ENCODE measurements at regions not wholly inside any gene's neighbourhood (a gene's known extent, or its start where the extent isn't known, plus 50 kb on each side); places are given as distances from the start of the nearest gene placed in this dataset.

- H3K27me3 Mint-ChIP-seq = no peaks in the 10 kb centered on the region
- no peaks in the 10 kb centered on the region for H3K9me3 Mint-ChIP-seq
- peaks cover 0 to 15% of the 10 kb centered on the region in 2 experiments for H3K4me1 ChIP-seq (ENCODE audit: control insufficient read depth in 1 of 2, extremely low read depth in 1 of 2, insufficient read depth in 2 of 2, low read length in 2 of 2)
- H3K4me1 Mint-ChIP-seq = peaks cover 6 to 21% (median 16%) of the 10 kb centered on the region in 3 donors
- H3K4me3 Mint-ChIP-seq = no peak overlapping the region
- no peak for ATAC-seq (replicated peaks in 1 of 4)
- H3K36me3 ChIP-seq (ENCODE audit: control insufficient read depth in 2 of 2, extremely low read depth in 1 of 2, insufficient read depth in 1 of 2, low read length in 1 of 2) = no peaks in the 10 kb centered on the region
- POLR2A ChIA-PET = interaction anchor here in 1 of 2 donors (0.5 kb wide), 1 partner anchor 233 kb away, joined by 5 read pairs; no protein-coding TSS in a partner anchor
- no peaks in the 10 kb centered on the region for H3K36me3 Mint-ChIP-seq
- H3K9me3 ChIP-seq = no peaks in the 10 kb centered on the region
- CTCF ChIA-PET = no interaction called here
- DNase-seq = no peak
- H3K4me3 ChIP-seq (ENCODE audit: control insufficient read depth in 1 of 2, extremely low read depth in 1 of 2, low read length in 1 of 2) = no peak overlapping the region
- H3K27me3 ChIP-seq (replicated peaks in 1 of 2; ENCODE audit: control insufficient read depth in 2 of 2, extremely low read depth in 1 of 2, insufficient read depth in 2 of 2, low read length in 1 of 2) = no peaks in the 10 kb centered on the region
- H3K27ac Mint-ChIP-seq = no peak overlapping the region
- H3K27ac ChIP-seq (ENCODE audit: low read length) = no peak overlapping the region
- 93% methylated on average over 6 of the region's 9 CpGs for WGBS (ENCODE audit: insufficient coverage)
These were observed 60.8 kb upstream of the SMNDC1 start for GRCh38 chr10:110365356-110366143.

GRCh38 chr10:110366635-110367034, 61.9 kb upstream of the SMNDC1 start:
- H3K4me3 Mint-ChIP-seq = no peak overlapping the region
- Histone ChIP-seq H3K4me3 (ENCODE audit: control insufficient read depth in 1 of 2, extremely low read depth in 1 of 2, low read length in 1 of 2) (no peak overlapping the region), H3K36me3 (ENCODE audit: control insufficient read depth in 2 of 2, extremely low read depth in 1 of 2, insufficient read depth in 1 of 2, low read length in 1 of 2) (no peaks in the 10 kb centered on the region), H3K4me1 (ENCODE audit: control insufficient read depth in 1 of 2, extremely low read depth in 1 of 2, insufficient read depth in 2 of 2, low read length in 2 of 2) (peaks cover 0 to 15% of the 10 kb centered on the region in 2 experiments), H3K9me3 (no peaks in the 10 kb centered on the region), H3K27me3 (replicated peaks in 1 of 2; ENCODE audit: control insufficient read depth in 2 of 2, extremely low read depth in 1 of 2, insufficient read depth in 2 of 2, low read length in 1 of 2) (no peaks in the 10 kb centered on the region), H3K27ac (ENCODE audit: low read length) (no peak overlapping the region)
- H3K27me3 Mint-ChIP-seq = no peaks in the 10 kb centered on the region
- H3K36me3 Mint-ChIP-seq = no peaks in the 10 kb centered on the region
- no peak for DNase-seq
- no peaks in the 10 kb centered on the region for H3K9me3 Mint-ChIP-seq
- CTCF ChIA-PET = interaction anchor here in 1 of 2 donors (0.6 to 1.5 kb wide), 2 partner anchors 9 to 13 kb away, joined by 3 to 4 read pairs; no protein-coding TSS in a partner anchor
- ATAC-seq (replicated peaks in 1 of 4) = no peak
- no CpG with 5 or more reads among the region's 4 CpGs for WGBS (ENCODE audit: insufficient coverage)
- POLR2A ChIA-PET = interaction anchor here in 1 of 2 donors (0.5 kb wide), 1 partner anchor 125 kb away, joined by 3 read pairs; no protein-coding TSS in a partner anchor
- H3K4me1 Mint-ChIP-seq = peaks cover 5 to 21% (median 16%) of the 10 kb centered on the region in 3 donors
- H3K27ac Mint-ChIP-seq = no peak overlapping the region

GRCh38 chr10:110368002-110368401, 63.3 kb upstream of the SMNDC1 start:
- no peaks in the 10 kb centered on the region for H3K9me3 ChIP-seq
- peaks cover 0 to 15% of the 10 kb centered on the region in 2 experiments for H3K4me1 ChIP-seq (ENCODE audit: control insufficient read depth in 1 of 2, extremely low read depth in 1 of 2, insufficient read depth in 2 of 2, low read length in 2 of 2)
- Mint-ChIP-seq H3K27me3 (no peaks in the 10 kb centered on the region), H3K36me3 (no peaks in the 10 kb centered on the region), H3K4me3 (no peak overlapping the region), H3K9me3 (no peaks in the 10 kb centered on the region), H3K27ac (no peak overlapping the region), H3K4me1 (peaks cover 0 to 15% (median 11%) of the 10 kb centered on the region in 3 donors)
- no peak for DNase-seq
- no peak overlapping the region for H3K27ac ChIP-seq (ENCODE audit: low read length)
- WGBS (ENCODE audit: insufficient coverage) = 66% methylated on average over 2 of the region's 4 CpGs
- no peaks in the 10 kb centered on the region for H3K36me3 ChIP-seq (ENCODE audit: control insufficient read depth in 2 of 2, extremely low read depth in 1 of 2, insufficient read depth in 1 of 2, low read length in 1 of 2)
- no peak overlapping the region for H3K4me3 ChIP-seq (ENCODE audit: control insufficient read depth in 1 of 2, extremely low read depth in 1 of 2, low read length in 1 of 2)
- CTCF ChIA-PET = no interaction called here
- no peak for ATAC-seq (replicated peaks in 1 of 4)
- POLR2A ChIA-PET = interaction anchor here in 1 of 2 donors (0.7 kb wide), 1 partner anchor 141 kb away, joined by 4 read pairs; no protein-coding TSS in a partner anchor
- no peaks in the 10 kb centered on the region for H3K27me3 ChIP-seq (replicated peaks in 1 of 2; ENCODE audit: control insufficient read depth in 2 of 2, extremely low read depth in 1 of 2, insufficient read depth in 2 of 2, low read length in 1 of 2)

GRCh38 chr10:110368556-110368955, 63.8 kb upstream of the SMNDC1 start:
- no peak for DNase-seq
- Histone ChIP-seq H3K36me3 (ENCODE audit: control insufficient read depth in 2 of 2, extremely low read depth in 1 of 2, insufficient read depth in 1 of 2, low read length in 1 of 2) (no peaks in the 10 kb centered on the region), H3K4me3 (ENCODE audit: control insufficient read depth in 1 of 2, extremely low read depth in 1 of 2, low read length in 1 of 2) (no peak overlapping the region), H3K27me3 (replicated peaks in 1 of 2; ENCODE audit: control insufficient read depth in 2 of 2, extremely low read depth in 1 of 2, insufficient read depth in 2 of 2, low read length in 1 of 2) (no peaks in the 10 kb centered on the region), H3K9me3 (no peaks in the 10 kb centered on the region), H3K4me1 (ENCODE audit: control insufficient read depth in 1 of 2, extremely low read depth in 1 of 2, insufficient read depth in 2 of 2, low read length in 2 of 2) (peaks cover 0 to 13% of the 10 kb centered on the region in 2 experiments), H3K27ac (ENCODE audit: low read length) (no peak overlapping the region)
- Mint-ChIP-seq H3K9me3 (no peaks in the 10 kb centered on the region), H3K4me3 (no peak overlapping the region), H3K27ac (no peak overlapping the region), H3K36me3 (no peaks in the 10 kb centered on the region), H3K27me3 (no peaks in the 10 kb centered on the region), H3K4me1 (peaks cover 0 to 10% (median 5%) of the 10 kb centered on the region in 3 donors)
- CTCF ChIA-PET = no interaction called here
- POLR2A ChIA-PET = interaction anchor here in 1 of 2 donors (0.7 kb wide), 1 partner anchor 141 kb away, joined by 4 read pairs; no protein-coding TSS in a partner anchor
- no peak for ATAC-seq (replicated peaks in 1 of 4)
- 57% methylated on average over 3 of the region's 3 CpGs for WGBS (ENCODE audit: insufficient coverage)

- Mint-ChIP-seq H3K4me3 (no peak overlapping the region), H3K36me3 (no peaks in the 10 kb centered on the region), H3K27ac (no peak overlapping the region), H3K27me3 (no peaks in the 10 kb centered on the region), H3K4me1 (no peaks in the 10 kb centered on the region), H3K9me3 (no peaks in the 10 kb centered on the region)
- Histone ChIP-seq H3K27me3 (replicated peaks in 1 of 2; ENCODE audit: control insufficient read depth in 2 of 2, extremely low read depth in 1 of 2, insufficient read depth in 2 of 2, low read length in 1 of 2) (no peaks in the 10 kb centered on the region), H3K27ac (ENCODE audit: low read length) (no peak overlapping the region), H3K4me3 (ENCODE audit: control insufficient read depth in 1 of 2, extremely low read depth in 1 of 2, low read length in 1 of 2) (no peak overlapping the region), H3K4me1 (ENCODE audit: control insufficient read depth in 1 of 2, extremely low read depth in 1 of 2, insufficient read depth in 2 of 2, low read length in 2 of 2) (no peaks in the 10 kb centered on the region), H3K36me3 (ENCODE audit: control insufficient read depth in 2 of 2, extremely low read depth in 1 of 2, insufficient read depth in 1 of 2, low read length in 1 of 2) (no peaks in the 10 kb centered on the region), H3K9me3 (no peaks in the 10 kb centered on the region)
- no peak for DNase-seq
- ChIA-PET POLR2A (no interaction called here), CTCF (no interaction called here)
- WGBS (ENCODE audit: insufficient coverage) = 71% methylated on average over 1 of the region's 4 CpGs
- no peak for ATAC-seq (replicated peaks in 1 of 4)
These were observed 65.3 kb upstream of the SMNDC1 start for GRCh38 chr10:110370006-110370405.

- H3K27ac Mint-ChIP-seq = no peak overlapping the region
- no peaks in the 10 kb centered on the region for H3K27me3 Mint-ChIP-seq
- Histone ChIP-seq H3K4me3 (ENCODE audit: control insufficient read depth in 1 of 2, extremely low read depth in 1 of 2, low read length in 1 of 2) (no peak overlapping the region), H3K27ac (ENCODE audit: low read length) (no peak overlapping the region), H3K36me3 (ENCODE audit: control insufficient read depth in 2 of 2, extremely low read depth in 1 of 2, insufficient read depth in 1 of 2, low read length in 1 of 2) (no peaks in the 10 kb centered on the region), H3K9me3 (no peaks in the 10 kb centered on the region), H3K27me3 (replicated peaks in 1 of 2; ENCODE audit: control insufficient read depth in 2 of 2, extremely low read depth in 1 of 2, insufficient read depth in 2 of 2, low read length in 1 of 2) (peaks cover 0 to 5% of the 10 kb centered on the region in 2 experiments), H3K4me1 (ENCODE audit: control insufficient read depth in 1 of 2, extremely low read depth in 1 of 2, insufficient read depth in 2 of 2, low read length in 2 of 2) (no peaks in the 10 kb centered on the region)
- H3K4me1 Mint-ChIP-seq = no peaks in the 10 kb centered on the region
- H3K9me3 Mint-ChIP-seq = no peaks in the 10 kb centered on the region
- no peaks in the 10 kb centered on the region for H3K36me3 Mint-ChIP-seq
- ATAC-seq (replicated peaks in 1 of 4) (no peak), DNase-seq (no peak)
- ChIA-PET CTCF (interaction anchor here in 1 of 2 donors (1.1 kb wide), 1 partner anchor 18 kb away, joined by 3 read pairs; no protein-coding TSS in a partner anchor), POLR2A (interaction anchor here in 1 of 2 donors (0.6 kb wide), 1 partner anchor 65 kb away, joined by 5 read pairs; no protein-coding TSS in a partner anchor)
- H3K4me3 Mint-ChIP-seq = no peak overlapping the region
- no CpG with 5 or more reads among the region's 1 CpG for WGBS (ENCODE audit: insufficient coverage)
These were observed 67.9 kb upstream of the SMNDC1 start for GRCh38 chr10:110372656-110373055.
